ENCODE measurements at regions not wholly inside any gene's neighbourhood (a gene's known extent, or its start where the extent isn't known, plus 50 kb on each side); places are given as distances from the start of the nearest gene placed in this dataset.

GRCh38 chr16:50422926-50423325 lies 54.1 kb upstream of the BRD7 start:
- Histone ChIP-seq H3K27me3 (replicated peaks in 2 of 5; ENCODE audit: control insufficient read depth in 4 of 5, insufficient read depth in 5 of 5, low read length in 4 of 5) (no peaks in the 10 kb centered on the region), H3K9me3 (ENCODE audit: control extremely low read depth in 1 of 5, control insufficient read depth in 4 of 5, insufficient read depth in 2 of 5, low read depth in 1 of 5, low read length in 4 of 5) (peaks cover 7 to 23% (median 9%) of the 10 kb centered on the region in 5 experiments), H3K27ac (ENCODE audit: insufficient read depth in 1 of 2, low read depth in 1 of 2, low read length in 2 of 2, poor library complexity in 1 of 2, severe bottlenecking in 2 of 2) (no peak overlapping the region), H3K36me3 (ENCODE audit: control insufficient read depth in 4 of 4, insufficient read depth in 4 of 4, low read length in 3 of 4) (no peaks in the 10 kb centered on the region), H3K4me3 (ENCODE audit: control insufficient read depth in 1 of 7, extremely low read depth in 1 of 7, insufficient read depth in 4 of 7, low read depth in 2 of 7, low read length in 6 of 7) (no peak overlapping the region), H3K4me1 (ENCODE audit: control extremely low read depth in 1 of 4, control insufficient read depth in 4 of 4, insufficient read depth in 4 of 4, low read length in 3 of 4) (no peaks in the 10 kb centered on the region)
- WGBS (ENCODE audit: insufficient coverage): 100% methylated on average over 1 of the region's 1 CpG
- DNase-seq: no peak
- ChIA-PET POLR2A (no interaction called here), CTCF (no interaction called here)

- H3K4me3 ChIP-seq (ENCODE audit: control insufficient read depth in 1 of 7, extremely low read depth in 1 of 7, insufficient read depth in 4 of 7, low read depth in 2 of 7, low read length in 6 of 7): no peak overlapping the region
- H3K27me3 ChIP-seq (replicated peaks in 2 of 5; ENCODE audit: control insufficient read depth in 4 of 5, insufficient read depth in 5 of 5, low read length in 4 of 5): no peaks in the 10 kb centered on the region
- H3K36me3 ChIP-seq (ENCODE audit: control insufficient read depth in 4 of 4, insufficient read depth in 4 of 4, low read length in 3 of 4): no peaks in the 10 kb centered on the region
- no peak overlapping the region for H3K27ac ChIP-seq (ENCODE audit: insufficient read depth in 1 of 2, low read depth in 1 of 2, low read length in 2 of 2, poor library complexity in 1 of 2, severe bottlenecking in 2 of 2)
- peak in 2 of 3 donors; percentile 23 to 26 for DNase-seq
- POLR2A ChIA-PET: no interaction called here
- CTCF ChIA-PET: no interaction called here
- H3K9me3 ChIP-seq (ENCODE audit: control extremely low read depth in 1 of 5, control insufficient read depth in 4 of 5, insufficient read depth in 2 of 5, low read depth in 1 of 5, low read length in 4 of 5): peaks cover 9 to 37% (median 12%) of the 10 kb centered on the region in 5 experiments
- no peaks in the 10 kb centered on the region for H3K4me1 ChIP-seq (ENCODE audit: control extremely low read depth in 1 of 4, control insufficient read depth in 4 of 4, insufficient read depth in 4 of 4, low read length in 3 of 4)
These were observed 50.3 kb upstream of the BRD7 start for GRCh38 chr16:50419116-50419515.

All from common myeloid progenitor, CD34-positive (primary cell).